Liver (tissue), 8 donors: ENCODE measurements at regions not wholly inside any gene's neighbourhood (a gene's known extent, or its start where the extent isn't known, plus 50 kb on each side); places are given as distances from the start of the nearest gene placed in this dataset.

Experiments used
- DNase-seq: peaks from one replicate; pipeline ENCODE4 v3.0.0-alpha.2; 2017; ENCODE audit warnings: low spot score
- H3K27ac ChIP-seq, 2 donors: one replicate each; pipeline ENCODE4 v1.7.0; 2013; ENCODE audit warnings: inconsistent platforms in 2 of 2, low read length in 2 of 2, control low read depth in 1 of 2, low read depth in 1 of 2, mild to moderate bottlenecking in 1 of 2
- H3K27me3 ChIP-seq, 4 donors: one replicate each; pipeline versions ENCODE4 v1.6.1 to v1.7.0; 2013; ENCODE audit warnings: low read length in 3 of 4, inconsistent platforms in 1 of 4, mild to moderate bottlenecking in 1 of 4, moderate library complexity in 1 of 4; ENCODE audit not compliant: control insufficient read depth in 4 of 4, insufficient read depth in 4 of 4
- H3K36me3 ChIP-seq, 4 donors: one replicate each; pipeline versions ENCODE4 v1.6.1 to v1.7.0; 2013; ENCODE audit warnings: low read length in 3 of 4, mild to moderate bottlenecking in 3 of 4, low read depth in 1 of 4, moderate library complexity in 1 of 4; ENCODE audit not compliant: control insufficient read depth in 4 of 4, insufficient read depth in 3 of 4
- H3K4me1 ChIP-seq, 4 donors: one replicate each; pipeline versions ENCODE4 v1.6.1 to v1.7.0; 2013; ENCODE audit warnings: low read length in 3 of 4, mild to moderate bottlenecking in 3 of 4, moderate library complexity in 1 of 4; ENCODE audit not compliant: control insufficient read depth in 4 of 4, insufficient read depth in 4 of 4
- H3K4me3 ChIP-seq, 3 donors: one replicate each; pipeline versions ENCODE4 v1.6.1 to v1.7.0; 2013; ENCODE audit warnings: low read length in 3 of 3, control low read depth in 1 of 3, low read depth in 1 of 3, mild to moderate bottlenecking in 1 of 3
- H3K9ac ChIP-seq, 2 donors: one replicate each; pipeline ENCODE4 v1.7.0; 2013; ENCODE audit warnings: low read length in 2 of 2, mild to moderate bottlenecking in 2 of 2, moderate library complexity in 2 of 2, control low read depth in 1 of 2, low read depth in 1 of 2
- H3K9me3 ChIP-seq, 4 donors: one replicate each; pipeline versions ENCODE4 v1.6.1 to v1.7.0; 2013; ENCODE audit warnings: low read length in 3 of 4; ENCODE audit not compliant: control insufficient read depth in 4 of 4
- ATF3 ChIP-seq: IDR thresholded peaks from 2 replicates; pipeline ENCODE4 v1.6.1; 2016; ENCODE audit warnings: antibody characterized with exemption
- CTCF ChIP-seq: fragments of 150-350 bp; IDR thresholded peaks from 2 replicates; pipeline ENCODE4 v1.5.1; 2017; ENCODE audit warnings: improper control_type of control experiment, low read depth, low read length; ENCODE audit not compliant: missing input control
- EGR1 ChIP-seq, 2 donors: IDR thresholded peaks; 2 replicates each; pipeline ENCODE4 v1.6.1; 2016 to 2018; ENCODE audit warnings: antibody characterized with exemption in 2 of 2, low read depth in 2 of 2
- FOXA1 ChIP-seq: IDR thresholded peaks from 2 replicates; pipeline ENCODE4 v1.6.1; 2016; ENCODE audit warnings: antibody characterized with exemption
- FOXA2 ChIP-seq: IDR thresholded peaks from 2 replicates; pipeline ENCODE4 v1.6.1; 2016; ENCODE audit warnings: antibody characterized with exemption
- HNF4A ChIP-seq, 2 donors: conservative IDR thresholded peaks; 2 replicates each; pipeline ENCODE4 v1.6.1; 2016; ENCODE audit warnings: antibody characterized with exemption in 2 of 2, mild to moderate bottlenecking in 2 of 2
- HNF4G ChIP-seq: IDR thresholded peaks from 2 replicates; pipeline ENCODE4 v1.6.1; 2016; ENCODE audit warnings: antibody characterized with exemption
- JUND ChIP-seq, 2 donors: IDR thresholded peaks; 2 replicates each; pipeline ENCODE4 v1.6.1; 2016; ENCODE audit warnings: antibody characterized with exemption in 2 of 2
- MAX ChIP-seq: IDR thresholded peaks from 2 replicates; pipeline ENCODE4 v1.6.1; 2016; ENCODE audit warnings: antibody characterized with exemption
- RAD21 ChIP-seq, 2 donors: IDR thresholded peaks; 2 replicates each; pipeline ENCODE4 v1.6.1; 2016; ENCODE audit warnings: antibody characterized with exemption in 2 of 2, mild to moderate bottlenecking in 2 of 2
- TAF1 ChIP-seq: conservative IDR thresholded peaks from 2 replicates; pipeline ENCODE4 v1.6.1; 2016; ENCODE audit warnings: antibody characterized with exemption, mild to moderate bottlenecking
- YY1 ChIP-seq: IDR thresholded peaks from 2 replicates; pipeline ENCODE4 v1.6.1; 2016; ENCODE audit warnings: antibody characterized with exemption, mild to moderate bottlenecking
- ZBTB33 ChIP-seq: IDR thresholded peaks from 2 replicates; pipeline ENCODE4 v1.6.1; 2016; ENCODE audit warnings: antibody characterized with exemption
- WGBS: extraction: QIAGEN DNeasy Blood & Tissue Kit; methylation state at CpG from one replicate; pipeline ENCODE4 v1.1.7; 2013; 5-methylcytosine and 5-hydroxymethylcytosine counted together
- donor health status: healthy.
- donor health status: healthy.
- donor health status: healthy.
- donor health status: healthy.
- donor health status: healthy.

- DNase-seq, result no peak
- Histone ChIP-seq H3K4me3 (no peak overlapping the region), H3K27ac (no peak overlapping the region), H3K4me1 (peaks cover 0 to 2% (median 0%) of the 10 kb centered on the region in 4 donors), H3K36me3 (no peaks in the 10 kb centered on the region), H3K27me3 (no peaks in the 10 kb centered on the region), H3K9me3 (no peaks in the 10 kb centered on the region), H3K9ac (no peak overlapping the region)
- 86% methylated on average over 5 of the region's 5 CpGs for WGBS
- TF ChIP-seq HNF4G (no peak), ATF3 (no peak), CTCF (no peak), TAF1 (no peak), YY1 (no peak), FOXA1 (no peak), HNF4A (conservative IDR thresholded peaks at IDR 0.05) (no peak), MAX (no peak), EGR1 (IDR thresholded peaks at IDR 0.05; ENCODE audit: low read depth in 2 of 2) (no peak), RAD21 (IDR thresholded peaks at IDR 0.05) (no peak)
Measured at GRCh38 chr2:65503746-65504145, 71.3 kb upstream of the SPRED2 start.

DNA sequence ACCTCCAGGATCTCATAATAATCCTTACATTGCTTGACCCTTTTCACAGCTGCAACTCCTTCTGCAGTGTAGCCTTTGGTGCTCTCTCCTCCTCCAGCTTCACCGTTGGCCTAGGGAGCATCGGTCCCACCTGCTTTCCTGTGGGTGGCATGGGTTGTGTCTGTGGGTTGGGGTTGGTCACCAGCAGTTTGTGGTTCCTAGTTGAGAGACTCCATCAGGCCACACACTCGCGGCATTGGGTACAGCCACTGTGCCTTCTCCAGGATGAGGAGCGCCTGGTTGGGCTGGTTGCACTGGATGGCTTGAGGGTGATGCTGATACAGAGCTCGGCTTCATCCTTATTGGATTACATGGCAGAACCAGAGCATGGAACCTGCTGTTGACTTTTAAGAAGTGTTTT is 69.4 kb upstream of the SPRED2 start:
- DNase-seq, result no peak
- H3K27me3 ChIP-seq, result no peaks in the 10 kb centered on the region
- no peaks in the 10 kb centered on the region for H3K9me3 ChIP-seq
- H3K27ac ChIP-seq, result no peak overlapping the region
- H3K4me3 ChIP-seq, result no peak overlapping the region
- no peaks in the 10 kb centered on the region for H3K4me1 ChIP-seq
- H3K36me3 ChIP-seq, result no peaks in the 10 kb centered on the region
- no peak overlapping the region for H3K9ac ChIP-seq
- WGBS, result 95% methylated on average over 6 of the region's 6 CpGs
- TF ChIP-seq CTCF (no peak), EGR1 (IDR thresholded peaks at IDR 0.05; ENCODE audit: low read depth in 2 of 2) (no peak), JUND (IDR thresholded peaks at IDR 0.05) (no peak), FOXA2 (no peak), ZBTB33 (no peak)
